Sigmoid colon (tissue), 6 donors: ENCODE measurements at regions not wholly inside any gene's neighbourhood (a gene's known extent, or its start where the extent isn't known, plus 50 kb on each side); places are given as distances from the start of the nearest gene placed in this dataset.
"Not testable (repeated sequence)": the region's sequence is repeated elsewhere in the genome, so short reads cannot be mapped to it uniquely, and the experiment has no call there.

Experiments used
- DNase-seq: peaks from one replicate; pipeline ENCODE4 v3.0.0-alpha.2; 2019
- H3K27ac ChIP-seq, 4 donors: fragments of 200-600 bp; sonication (generic); one replicate each; pipeline ENCODE4 v1.5.1; 2016 to 2019; ENCODE audit warnings: mild to moderate bottlenecking in 1 of 4
- H3K27me3 ChIP-seq, 3 donors: fragments of 200-600 bp; sonication (generic); one replicate each; pipeline ENCODE4 v1.5.1; 2019; ENCODE audit warnings: mild to moderate bottlenecking in 1 of 3
- H3K36me3 ChIP-seq, 4 donors: fragments of 200-600 bp; sonication (generic); one replicate each; pipeline ENCODE4 v1.5.1; 2016 to 2019
- H3K4me1 ChIP-seq, 4 donors: fragments of 200-600 bp; sonication (generic); one replicate each; pipeline ENCODE4 v1.5.1; 2017 to 2019
- H3K4me3 ChIP-seq, 4 donors: fragments of 200-600 bp; sonication (generic); one replicate each; pipeline ENCODE4 v1.5.1; 2017 to 2019; ENCODE audit warnings: mild to moderate bottlenecking in 2 of 4, moderate library complexity in 1 of 4
- H3K9me3 ChIP-seq, 4 donors: fragments of 200-600 bp in 3 of 4; sonication (generic) in 3 of 4; one replicate each; pipeline versions ENCODE4 v1.5.1 to v1.6.1; 2013 to 2019
- CTCF ChIP-seq, 4 experiments: fragments of 450-650 bp in 3 of 4; fragments of 200-600 bp in 1 of 4; IDR thresholded peaks; one replicate each; pipeline ENCODE4 v1.5.1; 2016 to 2019; ENCODE audit warnings: antibody characterized with exemption in 4 of 4, mild to moderate bottlenecking in 3 of 4, moderate library complexity in 2 of 4
- EP300 ChIP-seq, 4 donors: sonication (generic); formaldehyde crosslinking; IDR thresholded peaks; one replicate each; pipeline ENCODE4 v1.6.1; 2017; ENCODE audit warnings: antibody characterized with exemption in 4 of 4
- POLR2A ChIP-seq, 2 donors: fragments of 450-650 bp; IDR thresholded peaks; one replicate each; pipeline ENCODE4 v1.6.1; 2016; ENCODE audit warnings: antibody characterized with exemption in 2 of 2, mild to moderate bottlenecking in 2 of 2, moderate library complexity in 2 of 2
- POLR2AphosphoS5 ChIP-seq, 4 donors: sonication (generic); formaldehyde crosslinking; IDR thresholded peaks; one replicate each; pipeline ENCODE4 v1.6.1; 2017; ENCODE audit warnings: antibody characterized with exemption in 4 of 4
- WGBS, 2 donors: extraction: QIAGEN DNeasy Blood & Tissue Kit; methylation state at CpG; one replicate each; pipeline ENCODE4 v1.1.7; 2013; 5-methylcytosine and 5-hydroxymethylcytosine counted together
- intact Hi-C: fragments of 100-400 bp; cut with DNase I; formaldehyde crosslinking; loops from one replicate; pipeline ENCODE4 v1.15.1; 2023
- donor health status: healthy with polysubstance abuse.
- donor health status: healthy.

DNA sequence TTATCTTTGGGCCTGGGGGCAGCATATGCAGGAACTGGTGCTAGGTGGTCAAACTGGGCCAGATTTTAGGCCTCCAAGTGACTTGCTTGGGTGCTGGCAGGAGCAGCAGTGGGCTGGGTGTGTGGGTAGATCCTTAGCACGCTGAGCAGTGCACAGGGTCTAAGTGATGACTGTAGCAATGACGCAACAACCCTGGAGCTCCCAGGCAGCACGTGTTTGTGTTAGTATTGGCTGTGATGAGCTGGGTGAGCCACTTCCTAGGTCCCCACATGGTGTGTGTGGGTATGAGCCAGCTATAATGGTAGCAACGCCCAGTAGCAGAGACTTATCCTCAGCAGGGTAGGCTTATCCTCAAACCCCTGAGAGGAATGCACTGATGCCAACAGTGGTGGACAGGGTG, 570.6 kb upstream of the ROBO1 start:
- intact Hi-C loops, result no loop called here
- no peak for DNase-seq
- no peaks in the 10 kb centered on the region for H3K4me1 ChIP-seq
- WGBS, 2 donors, result 63 to 79% methylated on average over 4 of the region's 4 CpGs
- H3K27me3 ChIP-seq, result no peaks in the 10 kb centered on the region
- H3K36me3 ChIP-seq, result no peaks in the 10 kb centered on the region
- no peak overlapping the region for H3K27ac ChIP-seq
- H3K4me3 ChIP-seq, result no peak overlapping the region
- no peak for TF ChIP-seq POLR2AphosphoS5 (IDR thresholded peaks at IDR 0.05)
- no peak for TF ChIP-seq EP300 (IDR thresholded peaks at IDR 0.05)
- no peak for TF ChIP-seq CTCF (IDR thresholded peaks at IDR 0.05)
- H3K9me3 ChIP-seq, result no peaks in the 10 kb centered on the region

GRCh38 chr3:80334534-80334933, 566.7 kb upstream of the ROBO1 start:
- H3K4me1 ChIP-seq, result no peaks in the 10 kb centered on the region
- H3K27ac ChIP-seq, result no peak overlapping the region
- no peak for TF ChIP-seq POLR2A (IDR thresholded peaks at IDR 0.05)
- no peak for TF ChIP-seq CTCF (IDR thresholded peaks at IDR 0.05)
- no peak for TF ChIP-seq POLR2AphosphoS5 (IDR thresholded peaks at IDR 0.05)
- TF ChIP-seq EP300 (IDR thresholded peaks at IDR 0.05), result no peak
- H3K9me3 ChIP-seq, result no peaks in the 10 kb centered on the region
- 86 to 92% methylated on average over 2 of the region's 2 CpGs for WGBS, 2 donors
- H3K27me3 ChIP-seq, result no peaks in the 10 kb centered on the region
- H3K36me3 ChIP-seq, result no peaks in the 10 kb centered on the region
- H3K4me3 ChIP-seq, result no peak overlapping the region
- no peak for DNase-seq
- intact Hi-C loops, result no loop called here

GRCh38 chr3:80331494-80332170, 563.8 kb upstream of the ROBO1 start:
- TF ChIP-seq EP300 (IDR thresholded peaks at IDR 0.05) (no peak), POLR2AphosphoS5 (IDR thresholded peaks at IDR 0.05) (no peak), POLR2A (IDR thresholded peaks at IDR 0.05) (no peak), CTCF (IDR thresholded peaks at IDR 0.05) (no peak)
- no peak for DNase-seq
- Histone ChIP-seq H3K9me3 (no peaks in the 10 kb centered on the region), H3K27ac (no peak overlapping the region), H3K4me1 (no peaks in the 10 kb centered on the region), H3K36me3 (no peaks in the 10 kb centered on the region), H3K27me3 (no peaks in the 10 kb centered on the region), H3K4me3 (no peak overlapping the region)
- intact Hi-C loops, result no loop called here
- 71 to 75% methylated on average over 1 of the region's 1 CpG for WGBS, 2 donors

GRCh38 chr3:80314541-80314940, 546.7 kb upstream of the ROBO1 start:
- intact Hi-C loops, H3K27ac ChIP-seq, H3K27me3 ChIP-seq, H3K4me1 ChIP-seq, H3K9me3 ChIP-seq, H3K36me3 ChIP-seq, DNase-seq, H3K4me3 ChIP-seq: not testable (repeated sequence)
- WGBS, 2 donors, result 93% methylated on average over 19 of the region's 19 CpGs

DNA sequence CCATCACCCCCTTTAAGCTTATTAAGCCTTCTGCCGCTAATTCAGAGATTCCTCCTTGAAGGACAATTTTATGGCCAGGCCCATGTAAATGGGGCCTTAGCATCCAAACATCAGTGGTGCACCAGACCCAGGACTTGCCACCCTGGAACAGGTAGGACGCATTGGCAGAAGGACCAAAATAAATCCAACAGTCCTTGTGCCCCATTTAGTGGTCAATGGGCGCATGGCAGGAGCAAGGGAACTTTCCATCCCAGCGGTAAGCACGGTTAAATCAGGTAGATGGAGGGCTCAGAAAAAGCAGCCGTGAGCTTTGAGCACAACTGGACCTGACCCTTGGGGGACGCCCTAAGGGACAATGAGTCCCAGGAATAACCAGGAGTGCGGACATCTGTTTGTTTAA, 540.8 kb upstream of the ROBO1 start:
- Histone ChIP-seq H3K4me1 (no peaks in the 10 kb centered on the region), H3K36me3 (no peaks in the 10 kb centered on the region), H3K27ac (no peak overlapping the region), H3K27me3 (no peaks in the 10 kb centered on the region), H3K4me3 (no peak overlapping the region), H3K9me3 (no peaks in the 10 kb centered on the region)
- no peak for DNase-seq
- TF ChIP-seq EP300 (IDR thresholded peaks at IDR 0.05), result no peak
- no peak for TF ChIP-seq POLR2AphosphoS5 (IDR thresholded peaks at IDR 0.05)
- TF ChIP-seq CTCF (IDR thresholded peaks at IDR 0.05), result no peak
- TF ChIP-seq POLR2A (IDR thresholded peaks at IDR 0.05), result no peak
- intact Hi-C loops, result no loop called here
- 63 to 82% methylated on average over 8 of the region's 8 CpGs for WGBS, 2 donors
